ENCODE measurements at regions not wholly inside any gene's neighbourhood (a gene's known extent, or its start where the extent isn't known, plus 50 kb on each side); places are given as distances from the start of the nearest gene placed in this dataset.

GRCh38 chr13:90746230-90746629, 601.3 kb upstream of the MIR17HG start:
- no peaks in the 10 kb centered on the region for H3K27me3 Mint-ChIP-seq
- H3K36me3 Mint-ChIP-seq, result no peaks in the 10 kb centered on the region
- POLR2A ChIA-PET, result no interaction called here
- no peak for DNase-seq
- H3K4me1 Mint-ChIP-seq, result no peaks in the 10 kb centered on the region
- no peak overlapping the region for H3K27ac Mint-ChIP-seq
- no peak overlapping the region for H3K4me3 Mint-ChIP-seq
- ATAC-seq (ENCODE audit: low read depth), result no peak
- peaks cover 8% of the 10 kb centered on the region for H3K9me3 Mint-ChIP-seq

GRCh38 chr13:90750021-90750420, 597.5 kb upstream of the MIR17HG start:
- no peak overlapping the region for H3K4me3 Mint-ChIP-seq

GRCh38 chr13:90751026-90751425, 596.5 kb upstream of the MIR17HG start:
- H3K4me3 Mint-ChIP-seq, result no peak overlapping the region
- DNase-seq, result no peak
- H3K27me3 Mint-ChIP-seq, result no peaks in the 10 kb centered on the region
- H3K4me1 Mint-ChIP-seq, result no peaks in the 10 kb centered on the region
- no peak overlapping the region for H3K27ac Mint-ChIP-seq
- no peaks in the 10 kb centered on the region for H3K36me3 Mint-ChIP-seq
- POLR2A ChIA-PET, result no interaction called here
- ATAC-seq (ENCODE audit: low read depth), result no peak
- peaks cover 8% of the 10 kb centered on the region for H3K9me3 Mint-ChIP-seq

More at GRCh38 chr13:90750021-90750420, 597.5 kb upstream of the MIR17HG start:
- no peaks in the 10 kb centered on the region for H3K36me3 Mint-ChIP-seq
- no peak for DNase-seq
- no peak for ATAC-seq (ENCODE audit: low read depth)
- H3K4me1 Mint-ChIP-seq, result no peaks in the 10 kb centered on the region
- no peaks in the 10 kb centered on the region for H3K27me3 Mint-ChIP-seq
- peaks cover 8% of the 10 kb centered on the region for H3K9me3 Mint-ChIP-seq
- H3K27ac Mint-ChIP-seq, result no peak overlapping the region
- POLR2A ChIA-PET, result no interaction called here

DNA sequence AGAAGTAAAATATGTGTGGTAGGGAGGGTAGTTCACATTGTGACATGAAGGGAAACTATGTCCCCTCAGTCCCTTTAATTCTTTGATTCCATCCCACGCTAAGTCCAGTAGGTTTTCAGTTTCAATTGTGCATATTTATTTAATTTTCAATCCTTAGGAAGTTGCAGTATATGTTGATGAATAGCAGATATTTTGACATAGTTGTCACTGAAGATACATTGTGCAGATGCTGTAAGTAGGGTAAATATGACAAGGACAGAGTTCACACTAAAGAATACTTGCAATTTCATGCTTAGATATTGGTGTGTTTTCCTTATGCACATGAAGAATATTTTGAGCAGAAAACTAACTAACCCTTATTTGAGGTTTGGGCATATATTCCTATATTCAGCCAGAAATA, 595.4 kb upstream of the MIR17HG start:
- ATAC-seq (ENCODE audit: low read depth), result no peak

DNA sequence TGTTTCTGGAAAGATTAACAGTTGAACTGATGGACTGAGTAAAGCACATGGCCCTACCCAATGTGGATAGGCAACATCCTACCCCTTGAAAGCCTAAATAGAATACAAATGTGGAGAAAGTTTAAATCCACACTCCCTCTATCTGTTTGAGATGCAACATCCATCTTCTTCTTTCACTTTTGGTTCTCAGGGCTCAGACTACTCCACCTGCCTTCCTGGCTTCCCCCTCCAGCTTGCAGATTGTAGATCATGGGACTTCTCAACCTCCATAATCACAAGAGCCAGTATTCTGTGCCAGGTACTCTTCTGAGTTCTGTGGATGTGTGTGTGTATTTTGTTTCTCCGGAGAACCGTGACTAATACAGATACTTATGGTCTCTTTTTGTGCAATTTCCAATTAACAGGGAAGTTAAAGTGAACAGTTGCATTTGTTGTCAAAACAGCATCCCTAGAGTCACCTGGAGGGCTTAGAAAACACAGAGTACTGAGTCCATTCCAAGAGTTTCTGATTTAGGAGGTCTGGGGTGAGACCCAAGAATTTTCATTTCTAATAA, 590.3 kb upstream of the MIR17HG start:
- Mint-ChIP-seq H3K4me1 (no peaks in the 10 kb centered on the region), H3K27me3 (no peaks in the 10 kb centered on the region), H3K9me3 (no peaks in the 10 kb centered on the region), H3K27ac (no peak overlapping the region), H3K36me3 (no peaks in the 10 kb centered on the region), H3K4me3 (no peak overlapping the region)
- DNase-seq, result no peak
- no peak for ATAC-seq (ENCODE audit: low read depth)
- POLR2A ChIA-PET, result no interaction called here

More for the DNA sequence above, 595.4 kb upstream of the MIR17HG start:
- no peaks in the 10 kb centered on the region for H3K36me3 Mint-ChIP-seq
- no peaks in the 10 kb centered on the region for H3K27me3 Mint-ChIP-seq
- no peak for DNase-seq
- no peaks in the 10 kb centered on the region for H3K4me1 Mint-ChIP-seq
- peaks cover 7% of the 10 kb centered on the region for H3K9me3 Mint-ChIP-seq
- H3K4me3 Mint-ChIP-seq, result no peak overlapping the region
- POLR2A ChIA-PET, result no interaction called here
- H3K27ac Mint-ChIP-seq, result no peak overlapping the region

- no peak overlapping the region for H3K4me3 Mint-ChIP-seq
- H3K9me3 Mint-ChIP-seq, result peaks cover 3% of the 10 kb centered on the region
- POLR2A ChIA-PET, result no interaction called here
- no peak for ATAC-seq (ENCODE audit: low read depth)
- H3K27ac Mint-ChIP-seq, result no peak overlapping the region
- H3K27me3 Mint-ChIP-seq, result no peaks in the 10 kb centered on the region
- H3K4me1 Mint-ChIP-seq, result no peaks in the 10 kb centered on the region
- no peak for DNase-seq
- no peaks in the 10 kb centered on the region for H3K36me3 Mint-ChIP-seq
These were observed 586.8 kb upstream of the MIR17HG start for GRCh38 chr13:90760639-90761038.

- Mint-ChIP-seq H3K27me3 (no peaks in the 10 kb centered on the region), H3K36me3 (no peaks in the 10 kb centered on the region), H3K27ac (no peak overlapping the region), H3K9me3 (peaks cover 3% of the 10 kb centered on the region), H3K4me1 (no peaks in the 10 kb centered on the region), H3K4me3 (no peak overlapping the region)
- DNase-seq (no peak), ATAC-seq (ENCODE audit: low read depth) (no peak)
- POLR2A ChIA-PET, result no interaction called here
These were observed 583.9 kb upstream of the MIR17HG start for GRCh38 chr13:90763476-90764150.

DNA sequence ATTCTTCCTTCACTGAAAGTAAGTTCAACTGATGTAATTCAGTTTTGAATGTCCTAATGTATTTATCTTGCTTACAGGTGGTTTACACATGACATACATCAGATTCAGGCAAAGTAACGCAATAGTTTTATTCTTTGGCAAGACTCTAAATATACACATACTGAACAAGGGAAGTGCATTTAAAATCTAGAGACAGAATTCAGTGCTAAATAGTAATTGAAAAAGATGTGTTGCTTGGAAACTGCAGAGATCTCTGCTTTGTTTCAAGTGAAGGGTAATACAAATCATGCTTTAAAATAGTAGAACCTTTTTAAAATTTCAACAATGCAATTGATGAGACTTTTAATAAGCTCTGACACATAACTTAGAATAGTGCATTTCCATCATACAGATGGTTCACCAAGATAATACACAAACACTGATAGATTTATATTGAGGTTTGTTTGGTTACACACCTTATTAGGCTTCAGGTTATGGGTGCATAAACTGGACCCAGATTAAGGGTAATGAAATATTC, 581.0 kb upstream of the MIR17HG start:
- no peak for ATAC-seq (ENCODE audit: low read depth)
- no peak for DNase-seq
- H3K9me3 Mint-ChIP-seq, result peaks cover 3% of the 10 kb centered on the region
- H3K27me3 Mint-ChIP-seq, result no peaks in the 10 kb centered on the region
- no peaks in the 10 kb centered on the region for H3K36me3 Mint-ChIP-seq
- no peak overlapping the region for H3K27ac Mint-ChIP-seq
- H3K4me3 Mint-ChIP-seq, result no peak overlapping the region
- POLR2A ChIA-PET, result no interaction called here
- no peaks in the 10 kb centered on the region for H3K4me1 Mint-ChIP-seq

- ATAC-seq (ENCODE audit: low read depth) (no peak), DNase-seq (no peak)
- Mint-ChIP-seq H3K4me1 (no peaks in the 10 kb centered on the region), H3K36me3 (no peaks in the 10 kb centered on the region), H3K27me3 (no peaks in the 10 kb centered on the region), H3K27ac (no peak overlapping the region), H3K4me3 (no peak overlapping the region), H3K9me3 (no peaks in the 10 kb centered on the region)
- POLR2A ChIA-PET, result no interaction called here
These were observed 579.4 kb upstream of the MIR17HG start for GRCh38 chr13:90768116-90768515.

- no peak for DNase-seq
- POLR2A ChIA-PET, result no interaction called here
- Mint-ChIP-seq H3K27me3 (no peaks in the 10 kb centered on the region), H3K27ac (no peak overlapping the region), H3K9me3 (no peaks in the 10 kb centered on the region), H3K36me3 (no peaks in the 10 kb centered on the region), H3K4me1 (no peaks in the 10 kb centered on the region), H3K4me3 (no peak overlapping the region)
- no peak for ATAC-seq (ENCODE audit: low read depth)
These were observed 578.1 kb upstream of the MIR17HG start for GRCh38 chr13:90769387-90769786.

DNA sequence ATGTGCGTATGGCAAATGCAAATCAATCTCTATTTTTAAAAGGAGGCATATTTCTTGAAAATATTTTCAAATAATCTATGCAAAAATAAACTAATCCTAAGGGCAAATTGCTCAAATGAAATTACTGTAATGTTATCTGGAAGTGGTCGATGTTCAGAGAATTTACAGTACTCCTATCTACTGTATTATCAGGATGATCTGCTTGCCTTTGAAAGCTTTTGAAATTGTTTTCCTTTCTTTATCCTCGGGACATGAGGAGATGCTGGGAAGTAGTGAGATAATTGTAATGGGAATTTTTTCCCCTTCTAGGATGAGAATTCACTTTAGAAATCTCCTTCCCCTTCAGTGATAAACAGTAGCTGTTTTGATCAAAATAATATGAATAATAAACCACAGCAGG, 577.2 kb upstream of the MIR17HG start:
- Mint-ChIP-seq H3K4me1 (no peaks in the 10 kb centered on the region), H3K27me3 (no peaks in the 10 kb centered on the region), H3K4me3 (no peak overlapping the region), H3K9me3 (no peaks in the 10 kb centered on the region), H3K27ac (no peak overlapping the region), H3K36me3 (no peaks in the 10 kb centered on the region)
- no peak for DNase-seq
- ATAC-seq (ENCODE audit: low read depth), result no peak
- POLR2A ChIA-PET, result no interaction called here

DNA sequence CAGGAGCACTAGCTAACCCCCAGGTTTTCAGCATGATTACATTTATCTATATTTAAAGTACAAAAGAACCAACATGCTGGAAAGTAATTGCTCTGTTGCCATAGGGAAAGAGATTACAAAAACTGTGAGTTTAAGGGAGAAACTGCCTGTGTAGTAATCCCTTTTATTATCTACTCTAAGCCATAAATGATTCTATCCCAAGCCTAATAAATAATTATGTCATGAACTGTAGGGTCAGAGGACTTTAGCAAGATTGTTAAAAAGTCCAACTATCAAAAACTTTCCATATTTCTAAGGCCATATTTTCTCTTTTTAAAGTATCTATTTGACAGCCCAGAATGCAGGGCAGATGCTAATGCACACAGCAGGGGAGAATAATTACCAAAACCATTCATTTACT, 573.8 kb upstream of the MIR17HG start:
- Mint-ChIP-seq H3K4me3 (no peak overlapping the region), H3K36me3 (no peaks in the 10 kb centered on the region), H3K9me3 (no peaks in the 10 kb centered on the region), H3K27ac (no peak overlapping the region), H3K4me1 (no peaks in the 10 kb centered on the region), H3K27me3 (no peaks in the 10 kb centered on the region)
- ATAC-seq (ENCODE audit: low read depth) (no peak), DNase-seq (no peak)
- POLR2A ChIA-PET, result no interaction called here

- Mint-ChIP-seq H3K9me3 (no peaks in the 10 kb centered on the region), H3K4me1 (no peaks in the 10 kb centered on the region), H3K27me3 (no peaks in the 10 kb centered on the region), H3K4me3 (no peak overlapping the region), H3K36me3 (no peaks in the 10 kb centered on the region), H3K27ac (no peak overlapping the region)
- POLR2A ChIA-PET, result no interaction called here
- DNase-seq, result no peak
- no peak for ATAC-seq (ENCODE audit: low read depth)
These were observed 571.3 kb upstream of the MIR17HG start for GRCh38 chr13:90776051-90776748.

- DNase-seq (no peak), ATAC-seq (ENCODE audit: low read depth) (no peak)
- Mint-ChIP-seq H3K9me3 (peaks cover 1% of the 10 kb centered on the region), H3K27ac (no peak overlapping the region), H3K27me3 (no peaks in the 10 kb centered on the region), H3K4me3 (no peak overlapping the region), H3K4me1 (no peaks in the 10 kb centered on the region), H3K36me3 (no peaks in the 10 kb centered on the region)
- POLR2A ChIA-PET, result no interaction called here
These were observed 564.2 kb upstream of the MIR17HG start for GRCh38 chr13:90783273-90783672.
